ENCODE measurements at regions not wholly inside any gene's neighbourhood (a gene's known extent, or its start where the extent isn't known, plus 50 kb on each side); places are given as distances from the start of the nearest gene placed in this dataset.

GRCh38 chr13:69288026-69288425 lies 819.6 kb upstream of the ATXN8OS start:
- TF ChIP-seq CTCF (IDR thresholded peaks at IDR 0.05) (no peak), POLR2A (IDR thresholded peaks at IDR 0.05) (no peak)

All from upper lobe of left lung (tissue), 4 donors.